ENCODE measurements at regions not wholly inside any gene's neighbourhood (a gene's known extent, or its start where the extent isn't known, plus 50 kb on each side); places are given as distances from the start of the nearest gene placed in this dataset.
"Not testable (repeated sequence)": the region's sequence is repeated elsewhere in the genome, so short reads cannot be mapped to it uniquely, and the experiment has no call there.

DNA sequence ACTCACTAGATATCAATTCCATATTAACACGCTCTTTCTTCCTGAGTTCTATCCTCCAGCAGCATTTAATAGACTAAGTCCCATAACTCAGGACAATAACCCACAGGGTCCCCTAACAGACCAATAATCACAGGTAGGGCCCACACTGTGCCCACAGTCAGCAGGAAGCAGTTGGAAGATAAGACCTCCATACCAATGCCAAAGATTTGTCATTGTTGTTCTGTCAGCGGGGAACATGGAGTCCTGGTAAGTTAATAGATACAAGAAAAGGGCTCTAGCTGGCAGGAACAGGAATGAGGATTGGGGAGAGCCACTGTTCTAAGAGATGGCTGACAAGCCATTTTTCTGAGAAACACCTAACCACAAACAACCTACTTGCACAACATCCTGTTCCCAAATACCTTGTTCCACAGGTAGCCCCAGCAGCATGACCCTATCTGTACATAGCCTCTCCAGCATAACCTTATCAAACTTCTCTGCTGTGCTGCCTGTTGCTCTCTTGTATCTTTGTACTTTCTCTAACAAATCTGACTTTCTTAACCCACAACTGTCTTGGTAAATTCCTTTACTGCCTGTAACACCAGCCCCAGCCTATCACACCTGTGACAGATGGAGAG is 142.0 kb upstream of the KCNJ15 start:
- no peak for DNase-seq

DNA sequence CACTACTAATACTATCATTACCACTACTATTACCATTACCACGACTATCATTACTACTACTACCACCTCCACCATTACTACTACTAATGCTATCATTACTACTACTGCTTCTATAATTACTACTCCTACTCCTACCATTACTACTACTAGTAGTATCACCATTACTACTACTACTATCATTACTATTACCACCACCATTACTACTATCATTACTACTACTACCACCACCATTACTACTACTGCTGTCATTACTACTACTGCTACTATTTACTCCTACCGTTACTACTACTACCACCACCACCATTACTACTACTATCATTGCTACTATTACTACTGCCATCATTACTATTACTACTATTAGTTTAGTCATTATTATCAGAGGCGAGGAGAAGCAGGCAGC is 140.9 kb upstream of the KCNJ15 start:
- DNase-seq: no peak

DNA sequence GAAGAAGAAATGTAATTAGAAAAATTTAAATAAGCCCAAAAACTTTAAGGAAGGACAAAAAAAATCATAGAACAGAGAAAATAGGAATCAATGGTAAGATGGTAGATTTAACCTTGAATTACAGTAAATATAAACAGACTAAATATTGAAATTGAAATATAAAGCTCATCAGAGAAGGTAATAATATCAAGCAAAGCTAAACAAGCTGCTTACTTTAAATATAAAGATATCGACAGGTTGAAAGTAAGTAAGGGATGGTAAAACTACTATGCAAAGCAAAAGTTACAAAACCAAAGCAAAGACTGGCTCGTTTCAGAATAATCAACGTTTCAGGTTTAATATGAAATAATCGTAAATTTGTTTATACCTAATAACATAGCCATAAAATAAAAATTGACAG is 137.0 kb upstream of the KCNJ15 start:
- no peak for DNase-seq

DNA sequence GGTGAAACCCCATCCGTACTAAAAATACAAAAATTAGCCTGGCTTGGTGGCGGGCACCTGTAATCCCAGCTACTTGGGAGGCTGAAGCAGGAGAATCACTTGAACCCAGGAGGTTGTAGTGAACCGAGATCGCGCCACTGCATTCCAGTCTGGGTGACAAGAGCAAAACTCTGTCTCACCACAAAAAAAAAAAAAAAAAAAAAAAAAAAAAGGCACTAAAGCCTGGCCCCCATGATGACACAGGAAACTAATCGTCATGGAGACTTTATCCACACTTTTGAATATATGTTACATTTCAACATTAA is 136.2 kb upstream of the KCNJ15 start:
- DNase-seq: not testable (repeated sequence)

DNA sequence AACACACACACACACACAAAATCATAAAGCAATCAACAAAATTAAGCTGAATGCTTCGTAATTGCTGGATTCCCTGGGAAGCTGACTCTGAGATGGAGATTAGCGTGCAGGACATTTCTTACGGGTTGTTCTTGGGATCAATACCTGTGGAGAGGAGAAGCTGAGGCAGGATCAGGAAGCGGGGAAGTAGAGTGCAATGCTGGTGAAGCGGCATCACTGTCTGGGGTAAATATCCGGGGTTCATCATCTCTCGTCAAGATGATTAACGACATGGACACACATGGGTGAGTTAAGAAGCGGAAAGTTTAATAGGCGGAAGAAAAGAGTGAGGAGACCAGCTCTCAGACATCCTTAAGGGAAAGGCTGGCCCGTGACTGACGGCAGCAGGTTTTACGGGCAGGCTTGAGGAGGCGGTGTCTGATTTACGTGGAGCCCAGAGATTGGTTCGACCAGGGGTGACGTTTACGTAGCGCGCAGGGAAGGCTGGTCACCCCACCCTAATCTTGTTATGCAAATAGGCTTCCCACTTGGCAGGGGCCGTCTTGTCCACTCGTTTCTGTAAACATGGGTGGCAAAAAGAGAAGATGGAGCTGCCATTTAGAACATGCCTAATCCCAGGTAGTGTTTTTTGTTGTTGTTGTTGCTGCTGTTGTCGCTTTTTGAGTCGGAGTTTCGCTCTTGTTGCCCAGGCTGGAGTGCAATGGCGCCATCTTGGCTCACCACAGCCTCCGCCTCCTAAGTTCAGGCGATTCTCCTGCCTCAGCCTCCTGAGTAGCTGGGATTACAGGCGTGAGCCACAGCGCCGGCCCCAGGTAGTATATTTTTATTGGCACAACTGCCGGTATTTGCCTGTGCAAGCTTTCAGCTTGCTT is 135.6 kb upstream of the KCNJ15 start:
- no peak for DNase-seq

DNA sequence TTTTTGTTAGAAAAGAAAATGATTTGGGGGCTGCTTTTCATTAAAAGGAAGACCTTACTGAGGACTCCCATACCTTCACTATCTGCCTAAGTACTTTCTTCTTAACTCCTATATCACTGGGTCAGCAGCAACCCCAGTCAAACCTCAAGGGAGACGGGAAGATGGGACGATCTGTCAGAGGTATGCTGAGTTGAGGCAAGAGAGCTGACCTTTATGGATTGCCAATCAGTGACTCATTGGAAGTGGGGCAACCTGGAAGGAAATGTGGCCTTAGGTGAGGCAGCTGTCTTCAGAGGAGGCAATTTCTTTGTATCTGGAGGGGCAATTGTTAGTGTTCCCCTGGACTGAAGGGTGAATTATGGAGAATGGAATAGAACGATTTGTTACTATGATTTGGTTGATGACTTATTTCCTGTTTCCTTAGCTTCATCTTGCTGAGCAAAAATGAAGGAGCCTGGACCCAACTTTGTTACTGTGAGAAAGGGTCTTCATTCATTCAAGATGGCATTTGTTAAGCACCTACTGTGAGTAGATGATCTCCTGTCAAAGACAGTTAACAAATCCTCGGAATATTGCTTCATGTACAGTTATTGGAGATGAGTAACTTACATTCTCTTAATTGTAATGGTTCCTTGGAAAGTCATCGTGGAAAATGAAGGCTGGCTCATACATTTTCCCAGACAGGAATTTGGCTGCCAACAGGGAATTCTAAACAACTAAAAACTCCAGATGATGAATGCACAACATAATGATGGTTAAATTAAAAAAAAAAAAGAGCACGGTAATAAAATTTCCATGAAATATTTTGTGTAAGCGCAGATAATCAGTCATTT is 134.7 kb upstream of the KCNJ15 start:
- DNase-seq: no peak

DNA sequence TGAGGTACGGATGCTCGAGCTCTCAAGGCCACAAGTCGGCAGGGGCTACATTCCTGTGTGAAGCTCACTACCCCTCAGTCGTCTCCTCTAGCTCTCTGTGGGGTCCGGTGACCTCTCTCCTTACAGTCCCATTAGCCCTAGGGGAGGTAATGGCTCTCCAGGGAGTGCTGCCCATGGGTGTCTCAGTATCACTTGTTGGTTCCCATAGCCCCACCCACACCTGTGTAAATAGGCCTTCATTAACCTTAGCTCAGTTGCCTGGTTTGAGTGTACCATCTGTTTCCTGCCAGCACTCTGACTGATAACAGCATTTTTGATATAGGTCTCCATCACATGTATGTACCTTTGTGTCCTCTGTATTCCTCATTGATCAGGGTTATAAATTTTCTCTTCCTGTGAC is 133.2 kb upstream of the KCNJ15 start:
- no peak for DNase-seq

DNA sequence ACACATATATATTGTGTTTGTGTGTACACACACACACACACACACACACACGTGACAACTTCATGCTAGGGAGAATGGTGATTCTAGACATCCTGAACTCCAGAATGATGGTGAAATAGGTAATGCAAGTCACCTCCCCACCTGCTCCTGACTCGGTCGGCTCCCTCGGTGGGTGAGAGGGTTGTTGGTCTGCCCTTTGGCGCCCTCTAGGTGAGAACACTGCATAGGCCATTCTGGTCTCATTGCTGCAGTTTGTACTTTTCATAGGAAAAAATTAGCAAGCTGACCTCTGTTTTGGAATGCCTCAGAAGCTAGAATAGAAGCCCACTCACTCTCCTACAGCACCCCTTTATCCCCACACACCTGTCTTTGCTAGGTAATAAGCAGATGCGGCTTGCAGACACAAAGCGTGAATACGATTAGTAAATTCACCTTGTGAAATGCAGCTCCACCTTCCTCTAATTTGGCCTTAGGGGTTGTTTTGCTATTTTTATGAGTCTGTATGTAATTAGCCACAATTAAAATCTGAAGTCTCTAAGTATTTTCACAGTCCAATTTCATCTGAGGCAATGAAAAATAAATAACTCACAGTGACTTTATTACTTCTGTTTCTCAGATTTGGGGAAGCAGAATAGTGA is 130.0 kb upstream of the KCNJ15 start:
- peak; percentile 34 for DNase-seq

DNA sequence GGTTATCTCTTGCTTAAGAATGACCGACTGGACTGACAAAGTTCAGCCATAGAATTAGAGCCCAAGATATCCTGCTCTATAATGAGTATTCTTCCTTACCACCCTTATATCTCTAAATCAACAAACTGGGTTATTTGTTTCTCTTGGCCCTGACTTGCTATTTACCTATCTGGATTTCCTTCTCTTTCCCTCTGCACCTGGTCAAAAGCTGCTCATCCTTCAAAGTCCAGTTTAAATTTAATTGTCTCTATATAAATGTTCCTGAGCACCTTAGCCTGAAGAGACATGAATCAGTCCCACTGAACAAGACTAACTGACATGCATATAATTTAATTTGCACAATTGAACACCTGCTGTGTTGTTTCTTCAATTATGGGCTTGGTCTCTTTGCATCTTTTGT is 127.1 kb upstream of the KCNJ15 start:
- no peak for DNase-seq

DNA sequence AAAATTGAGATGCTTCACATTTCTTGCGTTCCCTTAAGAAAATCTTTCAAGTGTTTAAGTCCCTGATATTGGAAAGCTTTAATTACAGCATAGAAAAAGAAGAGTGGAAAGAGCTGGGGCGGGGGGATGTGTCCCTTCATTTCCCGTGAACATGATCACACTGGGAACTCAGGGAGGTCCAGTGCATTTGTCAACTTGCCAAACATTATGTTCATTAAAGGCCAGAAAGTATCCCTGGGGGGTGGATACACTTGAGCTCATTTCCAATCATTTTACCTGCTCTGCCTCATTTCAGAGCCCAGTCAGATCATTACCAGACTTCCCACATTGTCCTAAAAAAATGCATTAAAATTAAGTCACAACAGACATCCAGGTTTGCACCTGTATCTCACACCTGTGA is 123.6 kb upstream of the KCNJ15 start:
- DNase-seq: no peak

DNA sequence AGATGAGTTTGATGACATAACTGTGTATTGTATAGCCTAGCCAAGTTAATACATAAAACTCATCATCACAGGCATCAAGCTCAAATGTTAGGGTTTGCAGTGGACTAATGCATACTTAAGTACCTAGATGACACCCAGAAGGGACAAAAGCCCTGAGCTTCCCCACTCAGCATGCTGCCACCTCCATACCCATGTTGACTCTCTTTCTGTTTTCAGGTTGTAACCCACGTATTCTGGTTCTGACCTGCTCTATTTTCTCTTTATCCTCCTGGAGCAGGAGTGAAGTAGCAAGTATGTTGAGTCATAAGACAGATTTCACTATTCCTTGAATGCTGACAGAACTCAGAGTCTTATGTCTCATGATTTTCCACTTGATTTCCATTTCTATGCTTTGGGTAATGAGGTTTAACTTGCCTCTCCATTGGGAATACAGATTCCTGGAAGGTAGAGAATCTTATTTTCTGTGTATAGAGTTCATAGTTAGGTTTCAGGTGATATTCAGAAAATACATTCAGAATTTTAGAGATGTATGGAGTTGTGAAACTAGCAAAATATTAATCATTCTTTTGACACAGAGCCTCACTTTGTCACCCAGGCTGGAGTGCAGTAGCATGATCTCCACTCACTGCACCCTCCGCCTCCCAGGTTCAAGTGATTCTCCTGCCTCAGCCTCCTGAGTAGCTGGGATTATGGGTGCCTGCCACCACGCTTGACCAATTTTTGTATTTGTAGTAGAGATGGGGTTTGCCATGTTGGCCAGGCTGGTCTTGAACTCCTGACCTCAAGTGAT is 122.5 kb upstream of the KCNJ15 start:
- no peak for DNase-seq

DNA sequence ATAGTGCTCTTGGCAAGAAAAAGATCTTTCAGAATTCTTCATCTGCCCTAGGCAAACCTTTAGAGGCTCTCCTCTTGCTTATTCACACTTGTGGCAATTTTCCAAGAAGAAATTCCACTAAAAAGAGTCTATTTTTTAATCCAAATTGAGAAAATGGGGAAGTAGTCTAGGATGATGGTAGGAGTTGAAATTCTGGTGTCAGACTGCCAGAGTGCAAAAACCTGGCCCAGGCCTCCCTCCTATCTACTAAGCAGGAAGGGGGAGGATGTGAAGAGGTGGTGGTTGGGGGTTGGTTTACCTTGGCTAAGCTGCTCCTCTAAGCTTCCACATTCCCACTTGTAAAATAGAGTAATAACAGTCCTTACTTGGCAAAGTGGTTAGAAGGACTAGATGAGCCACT is 120.6 kb upstream of the KCNJ15 start:
- no peak for DNase-seq

DNA sequence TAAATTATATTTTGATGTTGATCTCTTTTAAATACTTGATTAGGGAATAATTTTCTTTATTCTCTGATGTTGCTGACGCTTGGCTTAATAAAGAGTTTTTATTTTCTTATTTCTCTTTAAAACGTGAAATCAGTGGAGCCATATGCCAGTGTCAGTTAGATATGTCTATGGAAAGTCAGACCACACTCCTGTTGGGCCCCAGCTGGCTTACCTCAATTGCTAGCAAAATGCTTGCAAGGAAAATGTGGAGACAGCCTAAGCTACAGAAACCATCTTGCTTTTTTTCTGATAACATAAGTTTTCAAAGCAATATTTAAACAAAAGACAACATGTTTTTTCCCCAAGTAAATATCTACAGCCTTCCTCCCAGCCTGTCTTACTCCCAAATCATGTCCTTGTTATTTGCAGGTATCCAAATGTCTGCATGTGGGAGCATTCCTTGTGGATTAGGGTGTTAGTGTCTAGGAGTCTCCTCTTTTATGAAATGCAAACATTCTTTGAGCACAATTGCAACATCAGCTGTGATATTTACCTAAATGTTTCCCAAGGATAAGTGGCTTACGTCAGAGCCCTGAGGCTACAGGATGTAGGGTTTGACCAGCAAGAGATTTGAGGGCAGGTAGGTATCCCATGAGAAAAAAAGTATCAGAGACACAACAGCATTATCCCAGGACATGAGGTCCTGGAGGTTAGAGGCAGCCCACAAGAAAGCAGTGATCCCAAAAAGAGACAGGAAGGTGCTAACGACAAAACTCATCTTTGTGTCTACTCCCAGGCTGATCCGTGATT is 117.2 kb upstream of the KCNJ15 start:
- DNase-seq: peak; percentile 16

DNA sequence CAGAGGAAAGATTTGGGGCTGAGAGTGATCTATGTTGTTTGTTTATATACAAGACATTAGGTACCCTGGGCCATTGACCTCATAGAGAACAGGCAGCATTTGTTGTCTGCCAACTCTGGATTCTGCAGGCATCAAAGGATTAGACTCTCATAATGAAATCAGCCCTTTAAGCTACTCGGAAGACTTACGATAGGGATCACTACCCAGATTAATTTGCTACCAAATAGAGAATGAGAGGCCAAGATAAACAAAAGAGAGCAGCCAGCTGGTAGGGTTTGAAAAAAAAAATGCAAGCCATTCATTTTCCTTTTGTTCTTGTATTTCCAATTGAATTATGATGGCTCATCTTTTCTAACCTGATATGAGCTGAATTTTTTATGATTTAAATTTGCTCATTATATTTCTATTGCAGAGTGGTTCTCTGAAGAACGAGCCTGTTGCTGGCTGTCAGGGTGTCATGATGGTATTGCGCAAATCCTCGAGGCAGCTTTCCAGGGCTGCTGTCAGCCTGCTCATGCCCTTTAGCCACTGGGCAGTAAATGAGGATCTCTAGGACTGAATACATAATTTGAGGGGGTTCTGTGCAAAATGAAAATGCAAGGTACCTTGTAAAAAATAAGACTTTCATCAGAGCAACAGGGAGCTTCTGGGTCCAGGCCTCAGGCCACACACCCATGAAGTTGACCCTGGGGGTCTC is 116.4 kb upstream of the KCNJ15 start:
- DNase-seq: peak; percentile 24

DNA sequence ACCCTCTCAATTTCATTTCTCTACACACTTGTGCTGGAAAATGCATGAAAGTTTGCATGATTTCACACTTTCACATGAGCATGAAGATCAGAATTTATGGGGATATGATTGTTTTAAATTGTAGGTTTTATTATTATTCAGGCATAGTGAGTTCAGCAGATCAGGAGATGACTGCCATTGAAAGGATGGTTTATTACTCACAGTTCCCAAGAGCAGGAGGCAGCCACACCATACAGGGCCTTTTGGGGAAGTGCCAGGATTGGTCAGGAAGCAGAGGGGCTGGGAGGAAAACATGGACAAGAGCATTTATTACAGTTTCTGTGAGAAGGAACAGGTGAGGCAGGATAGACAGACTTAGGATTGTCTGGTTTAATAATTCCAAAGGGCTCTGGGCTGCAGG is 114.6 kb upstream of the KCNJ15 start:
- DNase-seq: no peak

DNA sequence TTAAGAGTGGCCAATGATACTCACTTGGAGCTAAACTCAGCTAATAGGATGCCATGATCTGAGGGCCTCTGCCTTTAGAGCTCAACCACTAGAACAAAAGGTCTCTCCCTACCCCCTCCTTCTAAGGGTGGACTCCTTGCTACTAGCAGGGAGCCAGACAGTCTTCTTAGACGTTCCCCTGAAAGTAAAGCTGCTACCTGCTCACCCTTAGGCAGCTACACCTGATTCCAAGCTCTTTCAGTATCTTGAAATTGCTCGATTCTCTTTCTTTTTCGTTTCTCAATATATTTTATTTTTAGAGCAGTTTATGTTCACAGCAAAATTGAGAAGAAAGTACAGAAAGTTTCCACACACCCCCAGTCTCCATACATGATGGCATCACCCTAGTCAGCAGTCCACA is 112.6 kb upstream of the KCNJ15 start:
- DNase-seq: no peak

DNA sequence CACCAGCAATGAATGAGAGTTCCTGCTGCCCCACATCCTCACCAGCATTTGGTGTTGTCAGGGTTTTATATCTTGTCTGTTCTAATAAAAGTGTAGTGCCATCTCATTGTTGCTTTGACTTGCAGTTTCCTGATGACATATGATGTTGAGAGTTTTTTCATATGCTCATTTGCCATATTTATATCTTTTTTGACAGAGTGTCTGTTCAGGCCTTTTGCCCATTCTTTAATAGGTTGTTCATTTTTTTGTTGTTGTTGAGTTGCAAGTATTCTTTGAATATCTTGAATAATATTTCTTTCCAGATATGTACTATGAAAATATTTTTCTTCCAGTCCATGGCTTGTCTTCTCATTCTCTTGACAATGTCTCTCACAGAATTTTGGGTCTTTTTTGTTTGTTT is 111.7 kb upstream of the KCNJ15 start:
- no peak for DNase-seq

DNA sequence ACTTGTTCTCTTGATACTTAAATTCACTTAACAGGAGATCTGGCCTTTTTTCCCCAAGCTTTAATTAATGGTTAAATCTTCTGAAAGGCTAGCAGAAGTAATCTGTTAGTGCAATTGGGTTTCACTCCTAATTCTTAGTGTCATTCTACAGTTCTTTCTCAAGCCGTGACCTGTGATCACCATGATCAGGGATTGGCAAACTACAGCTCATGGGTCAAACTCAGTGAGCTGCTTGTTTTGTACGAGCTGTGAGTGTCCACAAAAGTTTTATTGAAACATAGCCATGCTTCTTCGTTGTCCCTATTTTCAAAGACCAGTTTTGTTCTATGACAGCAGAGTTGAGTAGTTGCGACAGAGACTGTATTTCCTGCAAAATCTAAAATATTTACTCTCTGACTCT is 109.4 kb upstream of the KCNJ15 start:
- DNase-seq: no peak

DNA sequence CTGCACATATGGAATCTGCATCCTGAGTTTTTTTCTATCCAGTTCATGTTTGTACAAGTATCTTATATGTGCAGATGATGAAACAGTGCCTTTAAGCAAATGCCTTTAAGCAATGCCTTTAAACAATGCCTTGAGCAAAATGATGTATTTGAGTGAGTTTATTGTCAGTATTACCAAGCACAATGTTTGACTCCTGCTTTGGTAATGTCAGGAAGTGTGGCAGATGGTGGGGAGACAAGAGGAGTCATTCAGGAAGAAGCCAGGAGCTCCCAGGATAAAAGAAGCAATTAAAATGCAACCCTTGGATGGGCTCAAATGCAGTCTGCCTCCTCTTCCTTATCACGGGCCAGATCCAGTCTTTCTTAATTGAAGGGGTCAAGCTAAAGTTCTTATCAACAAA is 108.7 kb upstream of the KCNJ15 start:
- no peak for DNase-seq

DNA sequence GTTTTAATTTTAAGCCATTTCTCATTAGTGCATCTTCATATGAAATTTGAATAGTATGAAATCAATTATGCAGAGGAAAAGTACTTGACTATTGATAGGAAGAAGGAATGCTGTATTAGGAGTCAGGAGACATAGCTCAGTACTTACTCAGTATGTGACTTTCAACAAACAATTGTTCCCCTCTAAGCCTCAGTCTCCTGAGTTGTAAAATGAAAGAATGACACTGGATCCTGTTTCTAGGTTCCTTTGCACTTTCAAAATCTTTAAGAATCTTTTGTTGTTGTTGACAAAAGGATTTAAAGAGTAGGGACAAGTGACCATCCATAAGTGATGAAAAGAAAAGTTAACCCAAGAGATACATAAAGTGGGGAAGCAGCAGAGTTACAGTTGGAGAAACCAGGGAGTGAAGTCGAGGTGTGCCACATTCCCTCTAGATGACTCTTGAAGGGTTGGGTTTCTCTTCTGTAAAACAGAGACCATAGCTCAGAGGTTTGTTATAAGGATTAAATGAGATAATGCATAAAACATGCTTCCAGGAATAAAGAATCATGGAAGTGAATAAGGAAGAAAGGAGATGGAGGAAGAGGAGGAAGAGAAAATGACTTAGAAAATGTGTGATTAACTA is 105.7 kb upstream of the KCNJ15 start:
- no peak for DNase-seq
